ENCODE measurements at regions not wholly inside any gene's neighbourhood (a gene's known extent, or its start where the extent isn't known, plus 50 kb on each side); places are given as distances from the start of the nearest gene placed in this dataset.
A peak's percentile ranks its signal among the peaks of the same experiment; 100 is the strongest.

DNA sequence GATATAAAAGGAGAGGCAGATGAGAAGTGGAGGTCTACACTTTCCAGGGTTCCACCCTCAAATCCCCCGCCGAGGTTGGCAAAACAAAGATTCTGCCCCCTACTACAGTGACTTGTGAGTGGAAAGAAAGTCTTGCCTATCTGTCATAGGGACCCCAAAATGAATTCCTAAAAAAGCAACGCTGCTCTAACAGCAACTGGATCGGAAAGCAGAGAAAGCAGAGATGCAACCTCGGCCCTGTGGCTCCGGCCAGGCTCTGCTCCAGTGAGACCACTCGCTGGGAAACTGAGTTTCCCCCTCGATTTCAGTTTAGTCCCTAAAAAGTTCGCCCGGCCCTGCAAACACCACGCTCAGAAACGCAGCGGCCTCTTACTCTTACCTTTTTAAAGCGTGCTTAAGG is 297.9 kb upstream of the NFE2L3 start:
- peaks cover 45% of the 10 kb centered on the region for H3K27me3 Mint-ChIP-seq
- no peak for ATAC-seq
- H3K27ac Mint-ChIP-seq = no peak overlapping the region
- peaks cover 24% of the 10 kb centered on the region for H3K4me1 Mint-ChIP-seq
- DNase-seq = no peak
- peak overlapping the region in 1 of 2 donors; percentile 20 for H3K4me3 Mint-ChIP-seq
- H3K9me3 Mint-ChIP-seq = no peaks in the 10 kb centered on the region

DNA sequence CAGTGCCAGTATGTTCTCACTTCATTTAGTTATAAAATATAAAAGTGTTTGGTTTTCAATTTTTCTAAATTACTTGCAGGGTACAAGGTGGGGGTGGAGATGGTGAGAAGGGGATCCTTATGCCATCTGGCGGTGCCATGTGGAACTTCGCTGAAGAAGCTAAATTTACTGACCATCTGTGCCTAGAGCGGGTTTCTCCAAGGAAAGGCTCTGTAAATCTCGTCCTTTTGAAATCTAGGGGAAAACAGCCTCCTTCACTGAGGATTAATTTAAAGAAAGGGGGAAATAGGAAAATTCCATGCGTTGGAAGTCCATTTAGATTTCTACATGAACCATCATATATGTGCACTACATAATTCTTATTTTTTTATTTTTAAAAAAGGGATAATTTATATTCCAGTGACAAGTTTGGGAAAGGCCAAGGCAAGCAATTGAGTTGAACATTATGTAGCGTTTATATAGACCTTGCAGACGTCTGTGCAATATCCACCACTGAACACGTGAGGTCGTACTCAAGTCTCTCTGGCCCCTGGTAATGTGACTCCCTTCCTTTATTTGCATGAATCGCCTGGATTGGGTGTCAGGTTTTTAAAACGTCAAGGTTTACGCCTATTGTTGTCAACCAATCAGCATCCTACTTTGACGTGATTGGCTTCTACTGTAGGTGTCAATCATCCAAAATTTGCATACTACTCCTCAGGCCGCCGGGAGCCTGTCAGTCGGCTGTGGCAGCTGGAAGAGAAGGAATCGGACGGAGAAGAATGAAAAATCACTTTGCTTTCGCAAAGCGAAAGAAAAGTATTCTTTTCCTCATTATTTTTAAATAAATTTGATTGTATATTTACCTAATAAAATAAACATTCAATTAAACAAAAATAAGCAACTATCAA is 297.1 kb upstream of the NFE2L3 start:
- peak; percentile 47 for ATAC-seq
- peak; percentile 38 to 51 for DNase-seq
- Mint-ChIP-seq H3K27ac (no peak overlapping the region), H3K4me3 (peak overlapping the region in 1 of 2 donors; percentile 35), H3K27me3 (peaks cover 40% of the 10 kb centered on the region), H3K4me1 (peaks cover 24% of the 10 kb centered on the region), H3K9me3 (peaks cover 0 to 4% of the 10 kb centered on the region in 2 donors)

DNA sequence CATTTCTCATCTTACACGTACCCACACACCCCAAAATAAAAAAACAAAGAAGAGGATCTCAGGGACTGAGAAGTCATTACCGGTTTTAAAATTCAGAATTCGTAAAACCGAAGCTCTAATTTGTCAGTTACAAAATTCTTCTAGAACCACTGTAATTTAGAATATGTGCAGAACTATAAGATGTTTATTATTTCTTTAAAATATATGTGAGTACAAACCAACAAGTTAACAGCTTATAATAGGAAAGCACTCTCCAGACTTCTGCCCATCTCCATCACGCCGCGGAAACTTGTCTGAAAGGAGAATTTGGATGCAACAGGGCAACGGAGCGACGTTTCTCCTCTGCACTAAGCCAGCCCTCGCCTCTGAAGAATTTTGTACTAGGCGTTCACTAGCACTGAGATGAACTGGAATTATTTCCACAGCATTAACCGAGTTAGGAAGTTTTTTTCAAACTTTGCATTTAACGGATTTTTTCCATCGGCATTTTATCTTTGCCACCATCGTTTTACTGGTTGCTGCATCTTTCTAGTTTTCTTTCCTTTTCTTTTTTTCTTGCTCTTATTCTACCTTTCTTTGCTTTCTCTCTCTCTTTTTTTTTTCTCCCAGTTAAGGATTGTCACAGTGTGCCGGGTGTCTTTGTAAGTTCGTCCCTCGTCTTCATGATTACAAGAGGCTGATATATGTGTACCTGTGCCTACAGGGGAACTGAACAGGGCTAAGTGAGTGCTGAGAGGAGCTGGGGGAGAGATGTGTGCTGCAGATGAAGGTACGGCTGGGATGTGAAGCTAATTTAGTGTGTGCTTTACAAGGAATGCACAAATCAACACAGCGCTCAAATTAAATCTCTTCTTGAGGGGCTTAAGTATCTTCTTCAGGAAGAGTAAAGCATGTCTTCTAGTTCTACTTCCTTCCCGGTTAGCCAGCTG is 295.9 kb upstream of the NFE2L3 start:
- ATAC-seq = peak; percentile 32
- Mint-ChIP-seq H3K4me3 (no peak overlapping the region), H3K4me1 (peaks cover 24% of the 10 kb centered on the region), H3K27ac (no peak overlapping the region), H3K9me3 (peaks cover 0 to 7% of the 10 kb centered on the region in 2 donors), H3K27me3 (peaks cover 28% of the 10 kb centered on the region)
- DNase-seq = no peak

DNA sequence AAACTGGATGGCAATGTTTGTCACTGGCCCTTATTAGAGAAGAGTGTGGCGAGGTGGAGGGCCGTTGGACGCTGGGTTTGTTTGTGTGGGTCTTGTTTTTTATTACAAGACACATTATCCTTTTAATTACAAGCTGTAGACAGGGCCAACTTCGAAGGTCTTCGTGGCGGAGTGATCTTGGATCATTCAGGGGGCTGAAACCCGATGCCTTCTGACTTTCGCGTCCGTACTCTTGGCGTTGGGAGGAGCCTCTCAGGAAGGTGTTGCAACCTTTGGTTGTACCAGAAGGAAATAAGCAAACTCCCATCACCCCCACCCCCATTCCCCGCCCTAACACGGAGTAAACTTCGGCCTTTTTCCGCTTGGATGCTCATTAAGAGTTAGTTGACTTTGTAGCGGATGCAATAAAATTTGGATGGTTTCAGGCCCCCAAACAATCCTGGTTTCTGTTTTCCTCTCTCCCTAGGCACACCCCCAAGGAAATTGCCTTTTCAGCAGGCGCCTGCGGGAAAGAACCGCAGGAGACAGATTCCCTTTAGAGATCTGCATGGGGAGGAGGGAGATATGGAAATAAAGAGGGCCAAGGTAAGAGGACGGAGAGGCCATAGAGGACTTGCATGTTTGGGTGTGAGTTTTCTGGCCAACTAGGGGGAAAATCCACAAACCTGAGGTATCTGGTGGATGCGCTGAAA is 294.5 kb upstream of the NFE2L3 start:
- Mint-ChIP-seq H3K27ac (no peak overlapping the region), H3K27me3 (peaks cover 18% of the 10 kb centered on the region), H3K9me3 (peaks cover 0 to 7% of the 10 kb centered on the region in 2 donors), H3K4me1 (peaks cover 25% of the 10 kb centered on the region), H3K4me3 (no peak overlapping the region)
- DNase-seq (no peak), ATAC-seq (no peak)

DNA sequence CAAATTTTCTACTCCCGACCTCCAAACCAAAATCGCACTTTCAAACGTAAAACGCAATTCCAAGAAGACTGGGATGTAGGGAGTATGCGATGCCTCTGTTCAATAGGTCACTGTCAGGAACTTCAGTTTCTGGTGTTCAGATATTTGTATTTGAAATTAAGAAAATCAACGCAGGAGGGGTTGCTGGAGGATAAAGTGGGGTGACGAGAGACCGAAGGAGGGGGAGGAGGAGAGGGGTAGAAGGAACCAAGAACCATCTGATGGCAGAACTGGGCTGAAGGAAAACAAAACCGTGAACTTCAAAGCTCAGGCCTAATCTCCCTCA is 293.8 kb upstream of the NFE2L3 start:
- peaks cover 0 to 7% of the 10 kb centered on the region in 2 donors for H3K9me3 Mint-ChIP-seq
- DNase-seq = no peak

DNA sequence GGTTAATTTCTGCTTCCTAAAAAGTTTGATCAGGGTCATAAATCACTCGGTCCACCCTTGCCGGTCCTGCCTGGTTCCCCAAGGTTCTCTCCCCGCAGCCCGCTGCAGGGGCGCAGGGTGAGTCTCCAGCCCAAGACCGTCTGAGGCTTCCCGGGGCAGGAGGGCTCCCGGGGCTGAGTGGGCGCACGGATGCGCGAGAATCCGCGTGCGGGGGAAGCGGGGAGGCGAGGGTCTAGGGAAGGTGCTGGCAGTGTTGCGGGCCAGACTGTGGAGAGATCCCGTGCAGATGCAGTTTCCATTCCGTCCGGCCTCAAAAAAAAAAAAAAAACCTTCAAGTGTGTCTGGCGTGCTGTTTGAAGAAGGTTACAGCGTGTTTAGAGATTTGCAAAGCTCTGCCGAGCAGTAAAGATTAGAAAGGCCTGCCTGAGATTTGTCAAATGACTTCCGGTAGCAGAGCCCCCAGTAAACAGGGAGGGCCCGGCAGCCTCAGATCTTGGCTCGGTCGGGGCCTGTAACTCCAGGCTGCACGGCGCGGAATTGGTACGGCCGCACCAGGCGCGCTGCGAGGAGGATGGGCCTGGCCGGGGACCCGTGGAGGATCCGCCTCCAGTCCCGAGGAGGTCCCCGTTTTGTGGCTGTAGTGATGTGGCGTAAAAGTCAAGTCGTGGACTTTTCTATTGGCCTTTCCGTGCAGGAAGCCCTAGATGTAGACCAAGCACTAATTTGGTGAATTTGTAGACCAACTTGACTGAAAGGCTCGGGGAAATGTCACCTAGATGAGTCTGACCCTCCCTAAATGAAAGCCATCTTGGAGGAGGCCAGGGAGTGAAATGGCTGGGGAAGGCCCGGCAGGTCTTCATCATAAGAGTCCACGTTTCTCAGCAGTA is 293.2 kb upstream of the NFE2L3 start:
- DNase-seq (peak in 1 of 2 donors; percentile 10), ATAC-seq (no peak)
- Mint-ChIP-seq H3K9me3 (peaks cover 0 to 7% of the 10 kb centered on the region in 2 donors), H3K4me3 (peak overlapping the region; percentile 57 to 69), H3K27me3 (peaks cover 7% of the 10 kb centered on the region), H3K4me1 (peaks cover 19% of the 10 kb centered on the region), H3K27ac (no peak overlapping the region)

More for the DNA sequence above, 293.8 kb upstream of the NFE2L3 start:
- Mint-ChIP-seq H3K27me3 (peaks cover 13% of the 10 kb centered on the region), H3K4me1 (peaks cover 25% of the 10 kb centered on the region), H3K27ac (no peak overlapping the region), H3K4me3 (no peak overlapping the region)
- no peak for ATAC-seq

DNA sequence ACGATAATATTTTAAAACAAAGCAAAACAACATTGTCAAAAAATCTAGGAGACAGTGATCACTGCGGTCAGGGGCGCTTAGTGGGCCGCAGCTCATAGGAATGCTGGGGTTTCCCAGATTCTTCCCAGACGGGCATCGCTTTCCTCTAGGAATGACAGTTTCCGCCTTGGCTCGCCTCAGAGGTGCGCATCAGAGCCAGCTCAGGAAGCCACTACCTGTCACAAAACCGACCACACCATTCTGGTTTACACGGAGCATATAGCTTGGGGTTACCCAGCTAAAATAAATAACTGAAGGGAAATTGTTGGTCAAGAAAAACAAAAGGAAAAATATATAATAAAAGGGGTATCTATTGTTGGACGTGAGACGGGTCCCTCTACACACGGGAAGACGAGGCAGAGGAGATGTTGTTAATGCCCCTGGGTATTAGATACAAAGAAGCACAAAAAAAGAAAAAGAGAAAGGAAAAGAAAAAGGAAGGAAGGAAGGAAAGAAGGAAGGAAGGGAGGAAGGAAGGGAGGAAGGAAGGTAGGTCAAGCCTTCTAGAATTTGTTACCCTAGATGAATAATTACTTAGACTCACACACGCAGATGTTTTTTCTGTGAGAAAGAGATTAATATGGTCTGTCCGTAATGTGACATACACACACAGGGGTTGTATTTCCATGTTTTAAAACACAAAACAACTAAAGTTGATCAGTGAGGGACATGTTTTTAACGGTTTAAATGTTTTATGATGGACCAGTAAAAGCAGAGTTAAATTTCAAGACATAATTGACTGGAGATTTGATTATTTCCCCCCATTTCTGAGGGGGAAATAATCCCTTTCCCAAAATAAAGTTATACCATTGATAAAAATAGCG is 292.4 kb upstream of the NFE2L3 start:
- H3K27ac Mint-ChIP-seq = no peak overlapping the region
- no peak for DNase-seq
- H3K27me3 Mint-ChIP-seq = peaks cover 5% of the 10 kb centered on the region
- no peak for ATAC-seq
- peaks cover 0 to 7% of the 10 kb centered on the region in 2 donors for H3K9me3 Mint-ChIP-seq
- H3K4me1 Mint-ChIP-seq = peaks cover 15% of the 10 kb centered on the region
- H3K4me3 Mint-ChIP-seq = peak overlapping the region; percentile 57 to 69

DNA sequence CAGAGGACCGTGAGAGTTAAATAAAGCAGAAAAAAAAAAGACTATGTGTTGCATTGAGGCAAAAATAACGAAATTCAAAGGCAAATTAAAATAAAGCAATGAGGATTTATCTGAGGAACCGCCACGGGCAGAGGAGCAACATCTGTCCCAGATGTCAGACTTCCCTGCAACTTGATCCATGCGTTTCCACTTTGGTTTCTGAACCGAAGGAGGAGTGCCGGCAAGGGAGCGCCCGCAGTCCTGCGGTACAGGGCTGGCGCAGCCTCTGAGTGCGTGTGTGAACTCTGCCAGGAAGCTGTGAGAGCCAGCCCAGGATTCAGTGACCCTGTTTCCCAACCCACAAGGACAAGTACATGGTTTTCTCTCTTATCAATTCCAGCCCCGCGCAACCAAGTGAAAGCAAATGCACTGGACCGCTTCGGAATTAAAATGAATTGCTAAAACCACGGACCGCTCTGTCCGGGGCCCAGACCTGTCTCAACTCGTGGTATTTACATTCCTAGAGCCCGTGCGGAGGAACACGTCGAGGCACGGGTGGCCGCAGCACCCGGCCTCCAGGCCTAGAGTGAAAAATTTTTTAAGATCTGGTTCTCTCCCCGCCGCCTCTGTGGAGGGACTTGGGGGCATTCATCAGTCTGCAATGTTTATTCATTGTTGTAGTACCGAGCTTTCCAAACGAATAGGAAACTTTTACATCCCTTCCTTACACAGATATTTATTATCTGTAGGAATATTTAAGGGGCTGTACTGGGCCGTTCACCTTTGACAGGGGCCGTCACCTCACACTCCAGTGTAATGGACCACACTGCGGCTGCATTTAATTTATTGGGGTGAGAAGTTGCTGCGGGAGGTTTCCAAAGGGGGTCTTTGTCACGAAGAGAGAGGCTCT is 291.5 kb upstream of the NFE2L3 start:
- peaks cover 15% of the 10 kb centered on the region for H3K4me1 Mint-ChIP-seq
- peak in 1 of 2 donors; percentile 7 for DNase-seq
- peaks cover 13% of the 10 kb centered on the region for H3K27me3 Mint-ChIP-seq
- H3K4me3 Mint-ChIP-seq = peak overlapping the region in 1 of 2 donors; percentile 18
- H3K27ac Mint-ChIP-seq = no peak overlapping the region
- ATAC-seq = no peak
- peaks cover 0 to 7% of the 10 kb centered on the region in 2 donors for H3K9me3 Mint-ChIP-seq

DNA sequence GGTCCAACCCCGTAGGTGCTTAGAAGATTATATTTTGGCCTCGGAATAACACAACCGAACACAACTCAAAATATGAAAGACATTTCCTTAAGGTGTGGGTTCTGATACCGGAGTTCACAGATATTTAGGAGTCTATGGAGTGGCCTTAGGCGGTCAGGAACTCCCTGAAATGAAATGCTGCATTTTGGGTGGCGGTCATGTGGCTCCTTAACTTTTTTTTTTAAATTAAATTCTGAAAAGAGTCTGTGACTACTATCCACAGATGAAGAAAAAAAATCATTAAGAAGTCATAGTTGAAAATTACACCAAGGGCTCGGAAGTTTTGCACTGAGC is 290.9 kb upstream of the NFE2L3 start:
- peak overlapping the region; percentile 85 to 95 for H3K4me3 Mint-ChIP-seq
- H3K4me1 Mint-ChIP-seq = peaks cover 15% of the 10 kb centered on the region
- H3K27ac Mint-ChIP-seq = no peak overlapping the region
- peaks cover 19% of the 10 kb centered on the region for H3K27me3 Mint-ChIP-seq
- ATAC-seq (no peak), DNase-seq (no peak)
- peaks cover 0 to 7% of the 10 kb centered on the region in 2 donors for H3K9me3 Mint-ChIP-seq

DNA sequence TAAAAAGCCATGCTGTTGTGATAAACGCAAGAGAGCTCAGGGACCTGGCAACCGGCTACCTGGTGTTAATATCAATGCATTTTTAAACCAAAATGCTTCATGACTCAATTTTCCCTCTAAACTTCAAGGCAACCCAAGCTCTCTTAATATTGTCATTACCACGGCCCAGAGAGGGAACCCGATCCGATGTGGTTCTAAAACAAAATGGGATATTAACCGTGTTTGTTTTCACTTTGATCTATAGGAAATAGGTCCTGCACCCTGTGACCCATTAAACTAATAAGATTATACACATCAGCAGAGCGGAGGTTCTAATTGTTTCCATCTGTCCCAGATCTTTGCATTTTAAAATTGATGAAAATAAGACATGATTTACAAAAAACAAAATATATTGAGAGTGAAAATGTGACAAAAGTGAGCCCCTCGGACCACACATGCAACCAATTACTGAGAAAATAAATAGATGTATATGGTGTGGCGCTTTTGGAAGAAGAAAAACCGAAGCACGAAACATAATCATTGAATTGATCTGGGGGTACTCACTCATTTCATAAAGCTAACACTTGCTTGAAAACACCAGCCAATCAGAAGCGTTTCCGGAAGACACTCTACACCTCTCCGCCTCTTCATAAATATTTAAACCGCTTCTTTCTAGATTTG is 290.3 kb upstream of the NFE2L3 start:
- H3K27ac Mint-ChIP-seq = peak overlapping the region in 1 of 2 donors; percentile 17
- H3K4me3 Mint-ChIP-seq = peak overlapping the region; percentile 85 to 95
- DNase-seq (no peak), ATAC-seq (no peak)
- H3K9me3 Mint-ChIP-seq = peaks cover 0 to 7% of the 10 kb centered on the region in 2 donors
- peaks cover 15% of the 10 kb centered on the region for H3K4me1 Mint-ChIP-seq
- H3K27me3 Mint-ChIP-seq = peaks cover 25% of the 10 kb centered on the region

DNA sequence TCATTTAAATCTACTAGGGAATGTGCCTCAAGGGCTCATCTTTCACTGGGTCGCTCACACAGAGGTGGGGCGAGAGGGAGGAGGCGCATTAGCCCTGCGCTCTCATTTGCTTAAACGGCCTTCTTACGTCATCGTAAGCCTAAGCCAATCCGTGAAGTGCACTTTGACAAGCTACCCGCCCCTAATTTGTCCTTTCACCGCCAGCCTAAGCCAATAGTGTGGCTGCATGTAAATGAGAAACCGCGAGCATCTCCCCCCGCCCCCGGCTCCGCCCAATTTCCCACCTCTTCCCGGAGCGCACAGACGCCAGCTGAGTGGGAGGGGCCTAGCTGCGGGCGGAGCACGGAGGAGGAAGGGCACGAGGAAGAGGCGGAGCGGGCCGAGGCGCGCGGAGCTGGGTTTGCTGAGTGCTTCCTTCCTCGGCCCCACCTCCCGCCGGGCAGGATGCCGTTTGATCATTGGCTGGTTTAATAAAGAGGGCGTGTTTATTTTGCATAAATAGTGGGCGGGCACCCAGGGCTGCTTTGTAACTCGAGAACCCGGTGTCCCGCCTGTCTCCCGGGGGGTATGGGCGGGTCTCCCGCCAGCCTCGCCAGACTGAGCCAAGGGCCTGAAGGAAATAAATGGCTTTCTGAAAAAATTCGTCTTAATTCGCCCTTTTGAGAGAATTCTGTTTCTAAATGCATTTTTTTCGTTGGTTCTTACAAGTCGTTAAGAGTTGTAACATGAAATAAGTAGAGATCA is 289.6 kb upstream of the NFE2L3 start:
- ATAC-seq = peak; percentile 93
- Mint-ChIP-seq H3K27me3 (peaks cover 25% of the 10 kb centered on the region), H3K9me3 (peaks cover 0 to 7% of the 10 kb centered on the region in 2 donors), H3K27ac (peak overlapping the region; percentile 7 to 17), H3K4me3 (peak overlapping the region; percentile 85 to 95), H3K4me1 (peaks cover 15% of the 10 kb centered on the region)
- peak; percentile 98 to 99 for DNase-seq
